ENCODE measurements at regions not wholly inside any gene's neighbourhood (a gene's known extent, or its start where the extent isn't known, plus 50 kb on each side); places are given as distances from the start of the nearest gene placed in this dataset.

DNA sequence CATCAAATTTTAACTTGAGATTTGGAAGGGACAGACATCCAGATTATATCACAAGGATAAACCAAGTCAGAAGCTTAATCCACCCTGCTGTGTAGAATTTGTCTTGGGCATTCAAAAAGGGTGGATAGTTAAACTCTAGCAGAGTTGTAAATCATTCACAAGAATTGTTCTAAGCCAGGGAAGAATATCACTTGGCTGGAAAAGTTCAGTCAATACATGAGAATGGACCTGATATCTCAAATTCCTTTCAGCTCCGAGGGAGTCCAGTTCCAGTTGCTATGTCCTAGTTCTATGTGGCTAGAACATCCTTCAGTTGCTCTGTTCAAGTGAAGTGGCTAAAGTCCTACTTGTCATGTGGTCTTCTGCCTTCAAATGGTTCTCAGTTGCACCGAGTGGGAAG is 351.8 kb upstream of the JARID2 start:
- TF ChIP-seq POLR2AphosphoS5 (IDR thresholded peaks at IDR 0.05; ENCODE audit: low read depth) (no peak), EZH2 (IDR thresholded peaks at IDR 0.05; ENCODE audit: low read depth, unreplicated experiment) (no peak)
- TF ChIP-seq, protein P1, sequence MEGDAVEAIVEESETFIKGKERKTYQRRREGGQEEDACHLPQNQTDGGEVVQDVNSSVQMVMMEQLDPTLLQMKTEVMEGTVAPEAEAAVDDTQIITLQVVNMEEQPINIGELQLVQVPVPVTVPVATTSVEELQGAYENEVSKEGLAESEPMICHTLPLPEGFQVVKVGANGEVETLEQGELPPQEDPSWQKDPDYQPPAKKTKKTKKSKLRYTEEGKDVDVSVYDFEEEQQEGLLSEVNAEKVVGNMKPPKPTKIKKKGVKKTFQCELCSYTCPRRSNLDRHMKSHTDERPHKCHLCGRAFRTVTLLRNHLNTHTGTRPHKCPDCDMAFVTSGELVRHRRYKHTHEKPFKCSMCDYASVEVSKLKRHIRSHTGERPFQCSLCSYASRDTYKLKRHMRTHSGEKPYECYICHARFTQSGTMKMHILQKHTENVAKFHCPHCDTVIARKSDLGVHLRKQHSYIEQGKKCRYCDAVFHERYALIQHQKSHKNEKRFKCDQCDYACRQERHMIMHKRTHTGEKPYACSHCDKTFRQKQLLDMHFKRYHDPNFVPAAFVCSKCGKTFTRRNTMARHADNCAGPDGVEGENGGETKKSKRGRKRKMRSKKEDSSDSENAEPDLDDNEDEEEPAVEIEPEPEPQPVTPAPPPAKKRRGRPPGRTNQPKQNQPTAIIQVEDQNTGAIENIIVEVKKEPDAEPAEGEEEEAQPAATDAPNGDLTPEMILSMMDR (conservative IDR thresholded peaks at IDR 0.05; ENCODE audit: low read depth in 2 of 2): no peak
